SK-N-SH (cell line): ENCODE measurements at regions not wholly inside any gene's neighbourhood (a gene's known extent, or its start where the extent isn't known, plus 50 kb on each side); places are given as distances from the start of the nearest gene placed in this dataset.

Experiments
- CTCF ChIA-PET: fragments of 300-600, 350-600 bp; formaldehyde crosslinking; extraction: SDS; loops from one replicate; lab custom pipeline; 2021; lab: Yijun Ruan, JAX
- POLR2A ChIA-PET: fragments of 350-600 bp; sonication (Branson Sonifier 250); formaldehyde crosslinking; extraction: SDS; loops from one replicate; lab custom pipeline; 2020; ENCODE audit warnings: antibody characterized with exemption, inconsistent platforms; lab: Yijun Ruan, JAX
- DNase-seq: peaks from one replicate; pipeline ENCODE4 v3.0.0; 2012
- H2AFZ ChIP-seq: fragments of 200-600 bp; sonication (generic); 2 replicates; pipeline ENCODE4 v1.8.1; 2016; ENCODE audit warnings: antibody characterized with exemption, mild to moderate bottlenecking, low read depth
- H3F3A ChIP-seq: fragments of 200-600 bp; sonication (generic); replicated peaks from 2 replicates; pipeline ENCODE3; 2016; ENCODE audit warnings: antibody characterized with exemption, mild to moderate bottlenecking; ENCODE audit not compliant: insufficient read depth
- H3K27ac ChIP-seq, 2 experiments: fragments of 200-500 bp in 1 of 2; fragments of 200-600 bp in 1 of 2; sonication (Bioruptor generic) in 1 of 2; sonication (generic), shearing (Covaris generic) in 1 of 2; 2 replicates each; pipeline versions ENCODE4 v1.5.1 to v1.6.1; 2014 to 2016; ENCODE audit warnings: low read depth in 2 of 2, inconsistent platforms in 1 of 2, low read length in 1 of 2, mild to moderate bottlenecking in 1 of 2, mixed read lengths in 1 of 2
- H3K27me3 ChIP-seq: fragments of 200-600 bp; sonication (generic), shearing (Covaris generic); 2 replicates; pipeline ENCODE4 v1.6.1; 2016; ENCODE audit warnings: mixed run types; ENCODE audit not compliant: insufficient read depth
- H3K36me3 ChIP-seq, 2 experiments: fragments of 200-500 bp in 1 of 2; fragments of 200-600 bp in 1 of 2; sonication (Bioruptor generic) in 1 of 2; sonication (generic) in 1 of 2; replicated peaks in 1 of 2; 2 replicates each; pipeline versions ENCODE3 to v1.5.1; 2014 to 2016; ENCODE audit warnings: low read length in 1 of 2, mild to moderate bottlenecking in 1 of 2; ENCODE audit not compliant: insufficient read depth in 2 of 2, control insufficient read depth in 1 of 2
- H3K4me1 ChIP-seq, 2 experiments: fragments of 200-500 bp in 1 of 2; fragments of 200-600 bp in 1 of 2; sonication (Bioruptor generic) in 1 of 2; sonication (generic), shearing (Covaris generic) in 1 of 2; 2 replicates each; pipeline versions ENCODE4 v1.5.1 to v1.6.1; 2014 to 2016; ENCODE audit warnings: low read depth in 1 of 2, low read length in 1 of 2, mixed run types in 1 of 2; ENCODE audit not compliant: insufficient read depth in 2 of 2, control insufficient read depth in 1 of 2
- H3K4me2 ChIP-seq: fragments of 200-600 bp; sonication (generic), shearing (Covaris generic); 2 replicates; pipeline ENCODE4 v1.6.1; 2017; ENCODE audit warnings: mixed run types
- H3K4me3 ChIP-seq, 2 experiments: fragments of 200-500 bp in 1 of 2; fragments of 200-600 bp in 1 of 2; sonication (Bioruptor generic) in 1 of 2; sonication (generic), shearing (Covaris generic) in 1 of 2; 2 replicates each; pipeline versions ENCODE4 v1.5.1 to v1.8.1; 2014 to 2016; ENCODE audit warnings: low read depth in 2 of 2, inconsistent platforms in 1 of 2, low read length in 1 of 2, mild to moderate bottlenecking in 1 of 2, mixed read lengths in 1 of 2, moderate library complexity in 1 of 2
- H3K79me2 ChIP-seq: fragments of 200-600 bp; sonication (generic); 2 replicates; pipeline ENCODE4 v1.8.1; 2017; ENCODE audit warnings: mild to moderate bottlenecking; ENCODE audit not compliant: insufficient read depth
- H3K9ac ChIP-seq: fragments of 200-600 bp; sonication (generic); 2 replicates; pipeline ENCODE4 v1.6.1; 2017; ENCODE audit warnings: mixed run types
- H3K9me2 ChIP-seq: fragments of 200-600 bp; sonication (generic); 2 replicates; pipeline ENCODE4 v1.6.1; 2017; ENCODE audit warnings: mixed run types
- H3K9me3 ChIP-seq: fragments of 200-600 bp; sonication (generic); 2 replicates; pipeline ENCODE4 v1.6.1; 2017; ENCODE audit warnings: mixed run types, mild to moderate bottlenecking, moderate library complexity
- H4K20me1 ChIP-seq: fragments of 200-600 bp; sonication (generic); 2 replicates; pipeline ENCODE4 v1.6.1; 2017; ENCODE audit warnings: mild to moderate bottlenecking, mixed run types; ENCODE audit not compliant: insufficient read depth
- EP300 ChIP-seq, 2 experiments: IDR thresholded peaks; 2 replicates each; pipeline versions ENCODE4 v1.4.0 to v1.6.1; 2012; ENCODE audit warnings: borderline replicate concordance in 1 of 2, low read depth in 1 of 2, low read length in 1 of 2
- FOXM1 ChIP-seq: IDR thresholded peaks from 2 replicates; pipeline ENCODE4 v1.4.0; 2012; ENCODE audit warnings: low read depth, mild to moderate bottlenecking
- IRF3 ChIP-seq: fragments of 150-350 bp; IDR thresholded peaks from 2 replicates; pipeline ENCODE4 v1.6.1; 2016; ENCODE audit warnings: mild to moderate bottlenecking, low read depth, low read length
- NRF1 ChIP-seq: IDR thresholded peaks from 2 replicates; pipeline ENCODE4 v1.6.1; 2012; ENCODE audit warnings: low read depth, mild to moderate bottlenecking, low read length
- RXRA ChIP-seq: IDR thresholded peaks from 2 replicates; pipeline ENCODE4 v1.4.0; 2012; ENCODE audit warnings: low read depth, mild to moderate bottlenecking, borderline replicate concordance
- TCF12 ChIP-seq: IDR thresholded peaks from 2 replicates; pipeline ENCODE4 v1.4.0; 2012
- WGBS: methylation state at CpG from one replicate; pipeline ENCODE4 v1.1.6; 2017; ENCODE audit warnings: low lambda C conversion rate; 5-methylcytosine and 5-hydroxymethylcytosine counted together
- TF ChIP-seq, protein P1 (sequence below): fragments of 200-600 bp; sonication (generic); IDR thresholded peaks from 2 replicates; pipeline ENCODE4 v1.6.1; 2017; ENCODE audit warnings: antibody characterized with exemption, mild to moderate bottlenecking, moderate library complexity
- TF ChIP-seq, protein P2 (sequence below): IDR thresholded peaks from 2 replicates; pipeline ENCODE4 v1.4.0; 2012; ENCODE audit warnings: low read depth, borderline replicate concordance
- TF ChIP-seq, protein P3 (sequence below): IDR thresholded peaks from 2 replicates; pipeline ENCODE4 v1.4.0; 2012; ENCODE audit warnings: low read depth
- TF ChIP-seq, protein P4 (sequence below): IDR thresholded peaks from 2 replicates; pipeline ENCODE4 v1.6.1; 2012; ENCODE audit warnings: mild to moderate bottlenecking, low read depth, low read length, moderate library complexity

DNA sequence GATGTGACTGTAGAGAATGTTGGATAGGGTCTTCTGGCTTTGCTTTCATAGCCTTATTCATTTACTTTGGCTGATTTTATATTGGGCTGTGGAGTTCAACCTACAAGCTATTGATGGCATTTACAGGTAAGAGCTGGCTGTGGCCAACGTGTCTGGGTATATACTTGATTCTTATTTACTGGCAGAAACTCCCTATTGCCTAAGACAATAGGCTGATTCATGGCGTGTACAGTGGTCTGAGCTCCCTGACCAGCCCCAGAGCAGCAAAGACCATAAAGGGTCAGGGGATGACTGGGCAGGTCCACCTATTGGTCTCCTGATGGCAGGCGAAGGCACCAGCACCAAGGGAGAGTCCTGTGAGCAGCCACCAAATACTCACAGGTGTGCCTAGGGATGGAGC is 190.2 kb upstream of the DMRTA1 start:
- CTCF ChIA-PET: interaction anchor here (2.1 kb wide), 1 partner anchor 12 kb away, joined by 7 read pairs; no protein-coding TSS in a partner anchor
- Histone ChIP-seq H3K36me3 (no peaks in the 10 kb centered on the region), H3K4me3 (no peak overlapping the region), H3K27me3 (no peaks in the 10 kb centered on the region), H3K4me1 (no peaks in the 10 kb centered on the region)
- 8% methylated on average over 3 of the region's 3 CpGs for WGBS
- TF ChIP-seq TCF12 (no peak), IRF3 (no peak), NRF1 (no peak), RXRA (no peak), EP300 (IDR thresholded peaks at IDR 0.05; ENCODE audit: borderline replicate concordance in 1 of 2, low read depth in 1 of 2, low read length in 1 of 2) (no peak), FOXM1 (no peak)
- TF ChIP-seq, protein P1, sequence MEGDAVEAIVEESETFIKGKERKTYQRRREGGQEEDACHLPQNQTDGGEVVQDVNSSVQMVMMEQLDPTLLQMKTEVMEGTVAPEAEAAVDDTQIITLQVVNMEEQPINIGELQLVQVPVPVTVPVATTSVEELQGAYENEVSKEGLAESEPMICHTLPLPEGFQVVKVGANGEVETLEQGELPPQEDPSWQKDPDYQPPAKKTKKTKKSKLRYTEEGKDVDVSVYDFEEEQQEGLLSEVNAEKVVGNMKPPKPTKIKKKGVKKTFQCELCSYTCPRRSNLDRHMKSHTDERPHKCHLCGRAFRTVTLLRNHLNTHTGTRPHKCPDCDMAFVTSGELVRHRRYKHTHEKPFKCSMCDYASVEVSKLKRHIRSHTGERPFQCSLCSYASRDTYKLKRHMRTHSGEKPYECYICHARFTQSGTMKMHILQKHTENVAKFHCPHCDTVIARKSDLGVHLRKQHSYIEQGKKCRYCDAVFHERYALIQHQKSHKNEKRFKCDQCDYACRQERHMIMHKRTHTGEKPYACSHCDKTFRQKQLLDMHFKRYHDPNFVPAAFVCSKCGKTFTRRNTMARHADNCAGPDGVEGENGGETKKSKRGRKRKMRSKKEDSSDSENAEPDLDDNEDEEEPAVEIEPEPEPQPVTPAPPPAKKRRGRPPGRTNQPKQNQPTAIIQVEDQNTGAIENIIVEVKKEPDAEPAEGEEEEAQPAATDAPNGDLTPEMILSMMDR: no peak
- TF ChIP-seq, protein P2, sequence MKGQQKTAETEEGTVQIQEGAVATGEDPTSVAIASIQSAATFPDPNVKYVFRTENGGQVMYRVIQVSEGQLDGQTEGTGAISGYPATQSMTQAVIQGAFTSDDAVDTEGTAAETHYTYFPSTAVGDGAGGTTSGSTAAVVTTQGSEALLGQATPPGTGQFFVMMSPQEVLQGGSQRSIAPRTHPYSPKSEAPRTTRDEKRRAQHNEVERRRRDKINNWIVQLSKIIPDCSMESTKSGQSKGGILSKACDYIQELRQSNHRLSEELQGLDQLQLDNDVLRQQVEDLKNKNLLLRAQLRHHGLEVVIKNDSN: no peak
- TF ChIP-seq, protein P3, sequence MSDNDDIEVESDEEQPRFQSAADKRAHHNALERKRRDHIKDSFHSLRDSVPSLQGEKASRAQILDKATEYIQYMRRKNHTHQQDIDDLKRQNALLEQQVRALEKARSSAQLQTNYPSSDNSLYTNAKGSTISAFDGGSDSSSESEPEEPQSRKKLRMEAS: no peak
- TF ChIP-seq, protein P4, sequence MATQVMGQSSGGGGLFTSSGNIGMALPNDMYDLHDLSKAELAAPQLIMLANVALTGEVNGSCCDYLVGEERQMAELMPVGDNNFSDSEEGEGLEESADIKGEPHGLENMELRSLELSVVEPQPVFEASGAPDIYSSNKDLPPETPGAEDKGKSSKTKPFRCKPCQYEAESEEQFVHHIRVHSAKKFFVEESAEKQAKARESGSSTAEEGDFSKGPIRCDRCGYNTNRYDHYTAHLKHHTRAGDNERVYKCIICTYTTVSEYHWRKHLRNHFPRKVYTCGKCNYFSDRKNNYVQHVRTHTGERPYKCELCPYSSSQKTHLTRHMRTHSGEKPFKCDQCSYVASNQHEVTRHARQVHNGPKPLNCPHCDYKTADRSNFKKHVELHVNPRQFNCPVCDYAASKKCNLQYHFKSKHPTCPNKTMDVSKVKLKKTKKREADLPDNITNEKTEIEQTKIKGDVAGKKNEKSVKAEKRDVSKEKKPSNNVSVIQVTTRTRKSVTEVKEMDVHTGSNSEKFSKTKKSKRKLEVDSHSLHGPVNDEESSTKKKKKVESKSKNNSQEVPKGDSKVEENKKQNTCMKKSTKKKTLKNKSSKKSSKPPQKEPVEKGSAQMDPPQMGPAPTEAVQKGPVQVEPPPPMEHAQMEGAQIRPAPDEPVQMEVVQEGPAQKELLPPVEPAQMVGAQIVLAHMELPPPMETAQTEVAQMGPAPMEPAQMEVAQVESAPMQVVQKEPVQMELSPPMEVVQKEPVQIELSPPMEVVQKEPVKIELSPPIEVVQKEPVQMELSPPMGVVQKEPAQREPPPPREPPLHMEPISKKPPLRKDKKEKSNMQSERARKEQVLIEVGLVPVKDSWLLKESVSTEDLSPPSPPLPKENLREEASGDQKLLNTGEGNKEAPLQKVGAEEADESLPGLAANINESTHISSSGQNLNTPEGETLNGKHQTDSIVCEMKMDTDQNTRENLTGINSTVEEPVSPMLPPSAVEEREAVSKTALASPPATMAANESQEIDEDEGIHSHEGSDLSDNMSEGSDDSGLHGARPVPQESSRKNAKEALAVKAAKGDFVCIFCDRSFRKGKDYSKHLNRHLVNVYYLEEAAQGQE: no peak
- TF ChIP-seq, all 33 proteins: peak for 0
- no peak for DNase-seq
- H3K4me2 ChIP-seq: no peak overlapping the region
- no peak overlapping the region for H2AFZ ChIP-seq
- H3K79me2 ChIP-seq: no peaks in the 10 kb centered on the region
- H3K9me2 ChIP-seq: no peaks in the 10 kb centered on the region
- no peak overlapping the region for H3K9ac ChIP-seq
- POLR2A ChIA-PET: no interaction called here
- H3K9me3 ChIP-seq: no peaks in the 10 kb centered on the region
- H4K20me1 ChIP-seq: no peaks in the 10 kb centered on the region
- H3F3A ChIP-seq: no peaks in the 10 kb centered on the region
- H3K27ac ChIP-seq: no peak overlapping the region
